GM19328 (cell line): ENCODE measurements at regions not wholly inside any gene's neighbourhood (a gene's known extent, or its start where the extent isn't known, plus 50 kb on each side); places are given as distances from the start of the nearest gene placed in this dataset.

Experiments used
- ATAC-seq: cut with Tn5 transposase; IDR thresholded peaks from one replicate; pipeline ENCODE4 v1.9.1; 2021; ENCODE audit warnings: mild to moderate bottlenecking, moderate library complexity; ENCODE audit not compliant: unreplicated experiment

DNA sequence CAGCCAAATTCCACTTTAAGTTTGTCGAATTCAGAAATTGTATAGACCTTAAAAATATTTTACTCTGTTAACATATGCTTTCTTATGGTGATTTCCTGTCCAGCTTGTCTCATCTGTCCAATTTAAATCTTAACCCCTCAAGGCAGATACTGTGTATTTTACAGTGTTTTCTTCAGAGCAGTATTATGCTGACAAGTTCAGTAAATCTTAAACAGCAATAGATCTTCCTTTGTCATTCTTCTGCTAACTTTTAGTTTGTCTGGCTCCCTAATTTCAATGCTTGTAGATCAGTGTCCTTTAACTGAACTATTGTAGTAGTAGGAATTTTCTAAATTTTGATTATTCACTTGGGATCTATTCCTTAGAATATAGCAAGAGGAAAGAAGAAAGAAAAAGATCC, 52.8 kb upstream of the MEIS1 start:
- no peak for ATAC-seq

DNA sequence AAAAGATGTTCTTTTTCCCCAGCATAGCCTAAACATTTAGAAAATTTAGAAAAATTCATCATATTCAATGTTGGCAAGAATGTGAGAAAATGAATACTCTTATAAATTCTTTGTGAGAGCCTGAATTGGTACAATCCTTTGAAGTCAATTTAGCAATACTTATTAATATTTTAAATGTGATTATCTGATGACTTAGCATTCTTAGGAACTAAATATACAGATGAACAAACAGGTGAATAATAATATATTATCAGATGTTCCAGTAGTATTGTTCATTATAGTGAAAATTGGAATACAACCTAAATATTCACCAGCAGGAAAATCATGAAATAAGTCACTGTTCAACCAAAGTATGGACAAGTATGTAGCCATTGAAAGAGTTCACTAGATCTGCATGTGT, 55.5 kb upstream of the MEIS1 start:
- ATAC-seq = no peak

- ATAC-seq = no peak
These were observed 57.1 kb upstream of the MEIS1 start for GRCh38 chr2:66377832-66378231.

DNA sequence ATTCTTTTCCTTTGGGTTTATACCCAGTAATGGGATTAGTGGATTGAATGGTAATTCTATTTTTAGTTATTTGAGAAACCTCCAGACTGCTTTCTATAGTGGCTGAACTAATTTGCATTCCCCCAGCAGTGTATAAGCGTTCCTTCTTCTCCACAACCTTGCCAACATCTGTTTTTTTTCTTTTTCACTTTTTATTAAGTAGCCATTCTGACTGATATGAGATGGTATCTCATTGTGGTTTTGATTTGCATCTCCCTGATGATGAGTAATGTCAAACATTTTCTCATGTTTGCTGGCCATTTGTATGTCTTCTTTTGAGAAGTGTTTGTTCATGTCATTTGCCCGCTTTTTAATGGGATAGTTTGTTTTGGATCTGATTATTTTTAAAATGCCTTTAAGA, 64.1 kb upstream of the MEIS1 start:
- no peak for ATAC-seq

DNA sequence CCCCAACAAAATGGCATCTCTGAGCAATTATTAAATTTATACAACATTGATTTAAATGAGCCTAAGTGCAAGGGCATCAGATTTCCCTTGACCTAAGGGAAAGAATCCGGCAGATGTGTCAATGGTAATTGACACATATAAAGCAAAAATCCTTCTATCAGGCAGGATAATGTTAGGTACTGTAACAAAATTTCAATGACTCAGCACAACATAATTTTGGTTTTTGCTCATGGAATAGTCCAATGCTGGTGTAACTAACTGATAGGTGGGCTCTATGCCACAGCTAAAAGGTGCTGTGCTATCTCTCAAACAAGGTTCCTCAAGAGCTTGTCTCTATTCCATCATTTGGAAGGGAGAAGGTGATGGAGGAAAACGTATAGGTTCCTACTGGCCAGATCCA, 68.3 kb upstream of the MEIS1 start:
- ATAC-seq = no peak

- no peak for ATAC-seq
These were observed 70.2 kb upstream of the MEIS1 start for GRCh38 chr2:66364495-66365333.

DNA sequence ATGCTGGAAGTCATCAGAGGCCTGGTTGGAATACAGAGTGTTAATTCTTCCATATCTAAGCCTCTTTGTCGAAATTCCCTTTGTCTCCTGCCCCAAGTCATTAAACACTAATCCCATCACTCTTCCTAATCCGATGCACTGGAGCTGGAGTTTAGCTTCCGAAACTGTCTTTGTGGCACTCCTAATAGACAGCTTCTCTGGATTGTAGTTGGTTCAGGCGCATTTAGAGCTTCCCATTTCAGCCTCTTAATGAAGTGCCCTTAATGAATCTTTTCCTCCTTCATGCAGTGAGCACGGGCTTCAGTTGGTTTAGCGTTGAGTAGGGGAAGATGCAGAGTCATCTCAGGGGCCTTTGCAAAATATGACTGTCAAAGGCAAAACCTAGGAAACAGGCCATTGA, 72.2 kb upstream of the MEIS1 start:
- no peak for ATAC-seq

DNA sequence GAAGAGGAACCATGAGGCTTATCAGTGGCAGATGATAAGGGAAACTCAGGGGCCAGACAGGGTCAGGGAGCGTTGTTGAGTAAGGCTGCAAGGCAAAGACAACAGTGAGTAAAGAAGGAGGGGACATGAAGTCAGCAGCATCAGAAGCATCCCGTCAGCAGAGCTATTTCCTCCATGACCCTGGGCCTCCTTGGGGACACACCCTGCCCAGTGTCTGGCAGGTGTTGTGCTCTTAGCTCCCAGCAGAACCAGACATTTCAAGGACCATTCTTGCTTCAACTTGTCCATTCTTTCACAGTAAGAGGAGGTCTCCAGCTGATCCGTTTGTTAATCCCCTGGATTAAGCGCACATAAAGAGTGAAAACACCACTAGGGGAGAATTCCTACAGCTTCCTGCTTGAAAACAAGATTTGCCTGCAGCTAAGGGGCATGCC, 88.7 kb upstream of the MEIS1 start:
- ATAC-seq = no peak

- no peak for ATAC-seq
These were observed 90.8 kb upstream of the MEIS1 start for GRCh38 chr2:66344087-66344663.

GRCh38 chr2:66343259-66343658, 91.7 kb upstream of the MEIS1 start:
- no peak for ATAC-seq

DNA sequence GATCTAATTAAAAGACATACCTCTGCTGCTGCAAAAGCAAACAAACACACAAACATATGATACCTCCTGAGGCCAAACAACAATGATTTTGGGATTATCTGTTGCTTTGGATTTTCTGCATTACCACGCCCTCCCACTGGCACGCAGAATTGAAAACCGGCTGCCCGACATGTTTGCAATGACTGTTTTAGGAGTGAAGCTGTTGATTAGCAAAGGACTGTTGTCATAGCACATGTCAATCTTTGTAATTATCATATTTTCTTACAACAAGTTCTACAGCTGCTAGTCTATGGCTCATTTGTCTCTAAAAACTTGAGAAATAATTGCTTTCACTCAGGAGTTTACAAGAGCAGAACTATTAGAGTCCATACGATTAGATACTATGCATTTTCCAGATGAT, 94.4 kb upstream of the MEIS1 start:
- ATAC-seq = no peak

DNA sequence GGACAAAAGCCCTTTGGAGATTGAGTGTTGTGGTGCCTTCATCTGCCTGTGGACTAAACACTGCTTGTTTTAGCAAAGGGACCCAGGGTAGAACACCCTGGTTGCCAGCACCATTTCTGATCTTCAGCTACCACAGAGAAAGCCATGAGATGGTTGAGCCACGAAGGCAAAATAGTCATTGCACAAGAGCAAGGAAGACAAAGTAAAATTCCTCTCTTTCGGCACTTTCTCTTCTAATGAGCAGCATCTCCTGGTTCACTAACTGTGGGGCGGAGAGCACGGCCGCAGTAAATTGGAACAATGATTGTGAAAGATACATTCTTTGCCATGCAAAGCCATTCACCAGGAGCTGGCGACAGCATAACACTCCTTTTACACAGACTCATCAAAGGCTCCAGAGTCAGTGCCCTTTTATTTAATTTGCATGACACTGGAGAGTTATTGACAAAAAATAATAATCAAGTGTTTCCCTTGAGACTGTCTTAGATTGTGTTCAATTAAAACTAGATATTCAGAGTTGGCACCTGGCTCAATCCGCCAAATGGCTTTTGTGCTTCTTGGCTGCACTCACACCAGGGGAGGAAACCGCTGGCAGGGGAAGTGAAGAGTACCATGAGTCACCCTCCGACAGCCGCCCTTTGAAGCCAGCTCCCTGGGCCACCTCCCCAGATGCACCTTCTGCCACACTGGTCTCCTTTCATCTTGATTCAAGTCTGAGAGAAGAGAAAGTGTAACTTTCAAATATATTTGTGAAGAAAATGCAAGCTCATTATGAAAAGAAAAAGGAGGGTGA, 100.5 kb upstream of the MEIS1 start:
- no peak for ATAC-seq

DNA sequence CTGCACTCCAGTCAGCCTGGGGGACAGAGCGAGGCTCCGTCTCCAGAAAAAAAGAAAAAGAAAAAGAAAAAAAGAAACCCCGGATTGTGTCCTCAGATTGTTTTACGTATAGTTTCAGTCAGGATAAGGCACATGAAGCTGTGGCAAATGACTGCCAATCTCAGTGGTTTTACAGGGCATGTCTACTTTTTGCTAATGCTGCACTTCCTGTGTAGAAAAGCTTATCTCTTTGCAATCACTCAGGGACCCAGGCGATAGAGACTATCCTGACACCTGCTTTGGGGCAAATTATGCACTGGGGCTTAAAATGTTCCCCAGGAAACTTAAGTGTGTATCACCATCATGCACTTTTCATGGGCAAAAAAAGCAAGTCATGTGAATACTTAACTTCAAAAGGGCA, 103.7 kb upstream of the MEIS1 start:
- no peak for ATAC-seq

DNA sequence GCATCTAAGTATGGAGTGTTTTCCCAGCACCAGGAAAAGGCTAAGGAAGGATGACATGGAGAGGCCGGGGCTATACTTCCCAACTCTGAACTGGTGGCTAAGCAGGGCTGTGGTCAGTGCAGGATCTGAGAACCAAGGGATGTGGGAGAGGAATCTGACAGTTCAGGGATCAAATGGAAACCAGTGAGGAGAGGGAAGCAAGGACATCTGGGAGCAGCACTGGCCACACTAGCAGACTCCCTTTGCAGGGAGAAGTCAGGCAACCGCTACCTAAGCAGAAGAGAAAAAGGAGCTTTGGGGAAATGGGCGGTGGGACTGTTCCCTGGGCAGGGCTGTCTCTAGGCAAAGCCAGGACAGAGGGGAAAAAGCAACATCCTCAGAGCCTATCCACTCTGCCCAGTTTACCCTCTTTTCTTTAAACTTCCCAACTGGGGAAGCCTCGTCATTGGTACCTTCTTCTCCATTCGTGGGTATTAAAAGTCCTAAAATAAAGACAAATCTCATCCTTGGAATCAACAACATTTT, 105.8 kb upstream of the MEIS1 start:
- ATAC-seq = no peak

DNA sequence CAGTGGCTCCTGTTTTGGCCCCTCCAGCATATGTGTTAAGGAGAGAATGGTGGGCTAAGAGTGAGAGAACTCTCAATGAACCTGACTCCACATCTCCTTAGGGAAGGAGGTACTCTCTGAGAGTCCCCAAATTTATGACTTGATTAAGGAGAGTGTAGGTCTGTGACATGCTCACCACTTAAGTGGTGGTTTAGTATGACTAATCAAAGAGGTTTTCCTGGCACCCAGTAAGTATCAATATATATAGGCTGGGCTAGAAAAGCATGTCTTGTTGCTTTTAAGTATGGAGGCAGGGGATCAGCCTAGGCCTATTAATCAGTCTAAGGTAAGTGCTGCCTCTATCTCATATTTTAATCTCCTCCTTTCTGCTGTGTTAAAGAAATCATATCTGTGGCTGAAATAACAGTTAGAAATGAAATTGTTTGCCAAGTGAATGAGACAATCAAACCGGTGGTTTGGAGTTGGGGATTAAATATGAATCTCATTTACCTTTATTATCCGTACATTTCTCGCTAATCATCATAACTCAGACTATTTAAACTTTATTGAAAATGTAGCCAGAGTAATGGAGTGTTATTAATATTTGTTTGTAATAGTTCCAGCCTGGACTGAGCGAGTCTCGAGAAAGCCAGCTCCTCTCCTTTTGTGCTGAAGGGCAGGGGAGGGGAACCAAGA, 107.7 kb upstream of the MEIS1 start:
- no peak for ATAC-seq

GRCh38 chr2:66324909-66325528, 109.9 kb upstream of the MEIS1 start:
- no peak for ATAC-seq

DNA sequence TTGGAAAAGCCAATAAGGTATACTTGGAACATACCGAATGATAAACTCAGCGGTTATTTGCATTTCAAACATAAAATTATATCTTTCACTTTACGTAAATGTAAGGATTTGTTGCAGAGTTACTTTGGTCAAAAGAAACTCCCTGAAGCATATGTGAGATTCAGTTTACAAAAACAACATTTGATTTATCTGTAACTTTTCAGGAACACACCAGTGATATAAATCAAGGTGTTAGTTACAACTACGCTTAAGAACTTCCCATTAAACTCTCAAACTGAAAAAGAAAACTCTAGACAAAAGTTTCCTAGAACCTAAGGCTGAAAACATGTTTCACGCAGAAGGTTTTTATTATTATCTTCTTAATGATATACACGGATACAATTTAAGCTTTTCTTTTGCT, 110.6 kb upstream of the MEIS1 start:
- no peak for ATAC-seq

GRCh38 chr2:66323406-66323805, 111.5 kb upstream of the MEIS1 start:
- ATAC-seq = no peak

DNA sequence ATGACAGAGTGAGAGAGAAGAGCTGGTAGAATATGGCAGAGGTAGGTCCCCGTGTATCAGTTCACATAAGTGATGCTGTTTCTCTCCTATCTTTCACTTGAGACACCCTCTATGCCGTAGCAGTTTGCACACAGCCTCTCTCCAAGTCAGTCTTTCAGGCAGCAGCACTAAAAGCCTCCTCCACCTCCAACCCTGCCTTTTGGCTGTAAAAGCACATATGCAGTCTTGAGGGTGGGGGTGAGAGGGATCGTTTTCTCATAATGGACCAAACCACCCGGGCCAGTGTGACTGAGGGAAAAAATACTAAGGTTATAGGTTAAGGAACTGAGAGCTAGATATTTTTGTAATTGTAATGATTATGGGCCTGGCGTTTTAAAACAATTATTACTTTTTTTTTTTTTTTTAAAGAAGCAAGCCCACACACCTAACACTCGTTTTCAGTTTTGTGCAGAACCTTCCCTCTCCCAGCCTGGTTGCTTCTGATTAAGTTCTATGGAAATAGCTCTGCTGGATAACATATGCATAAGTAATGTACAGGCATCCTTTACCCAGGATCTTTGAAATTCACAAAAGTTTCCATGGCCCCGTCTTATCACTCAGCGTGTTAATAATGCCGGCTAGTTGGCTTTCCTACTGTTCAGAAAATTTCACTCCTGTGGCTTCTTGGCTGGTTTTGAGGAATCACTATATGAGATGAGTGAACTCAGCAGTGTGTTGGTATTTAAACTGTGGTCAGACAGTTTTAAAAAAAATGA, 112.2 kb upstream of the MEIS1 start:
- ATAC-seq = no peak

GRCh38 chr2:66318009-66318561, 116.8 kb upstream of the MEIS1 start:
- ATAC-seq = no peak
